SK-N-SH (cell line): ENCODE measurements at regions not wholly inside any gene's neighbourhood (a gene's known extent, or its start where the extent isn't known, plus 50 kb on each side); places are given as distances from the start of the nearest gene placed in this dataset.
A peak's percentile ranks its signal among the peaks of the same experiment; 100 is the strongest.

ENCODE experiments used
- CTCF ChIA-PET: fragments of 300-600, 350-600 bp; formaldehyde crosslinking; extraction: SDS; loops from one replicate; lab custom pipeline; 2021; lab: Yijun Ruan, JAX
- POLR2A ChIA-PET: fragments of 350-600 bp; sonication (Branson Sonifier 250); formaldehyde crosslinking; extraction: SDS; loops from one replicate; lab custom pipeline; 2020; ENCODE audit warnings: antibody characterized with exemption, inconsistent platforms; lab: Yijun Ruan, JAX
- DNase-seq: peaks from one replicate; pipeline ENCODE4 v3.0.0; 2012
- H2AFZ ChIP-seq: fragments of 200-600 bp; sonication (generic); 2 replicates; pipeline ENCODE4 v1.8.1; 2016; ENCODE audit warnings: antibody characterized with exemption, mild to moderate bottlenecking, low read depth
- H3F3A ChIP-seq: fragments of 200-600 bp; sonication (generic); replicated peaks from 2 replicates; pipeline ENCODE3; 2016; ENCODE audit warnings: antibody characterized with exemption, mild to moderate bottlenecking; ENCODE audit not compliant: insufficient read depth
- H3K27ac ChIP-seq, 2 experiments: fragments of 200-500 bp in 1 of 2; fragments of 200-600 bp in 1 of 2; sonication (Bioruptor generic) in 1 of 2; sonication (generic), shearing (Covaris generic) in 1 of 2; 2 replicates each; pipeline versions ENCODE4 v1.5.1 to v1.6.1; 2014 to 2016; ENCODE audit warnings: low read depth in 2 of 2, inconsistent platforms in 1 of 2, low read length in 1 of 2, mild to moderate bottlenecking in 1 of 2, mixed read lengths in 1 of 2
- H3K27me3 ChIP-seq: fragments of 200-600 bp; sonication (generic), shearing (Covaris generic); 2 replicates; pipeline ENCODE4 v1.6.1; 2016; ENCODE audit warnings: mixed run types; ENCODE audit not compliant: insufficient read depth
- H3K36me3 ChIP-seq, 2 experiments: fragments of 200-500 bp in 1 of 2; fragments of 200-600 bp in 1 of 2; sonication (Bioruptor generic) in 1 of 2; sonication (generic) in 1 of 2; replicated peaks in 1 of 2; 2 replicates each; pipeline versions ENCODE3 to v1.5.1; 2014 to 2016; ENCODE audit warnings: low read length in 1 of 2, mild to moderate bottlenecking in 1 of 2; ENCODE audit not compliant: insufficient read depth in 2 of 2, control insufficient read depth in 1 of 2
- H3K4me1 ChIP-seq, 2 experiments: fragments of 200-500 bp in 1 of 2; fragments of 200-600 bp in 1 of 2; sonication (Bioruptor generic) in 1 of 2; sonication (generic), shearing (Covaris generic) in 1 of 2; 2 replicates each; pipeline versions ENCODE4 v1.5.1 to v1.6.1; 2014 to 2016; ENCODE audit warnings: low read depth in 1 of 2, low read length in 1 of 2, mixed run types in 1 of 2; ENCODE audit not compliant: insufficient read depth in 2 of 2, control insufficient read depth in 1 of 2
- H3K4me2 ChIP-seq: fragments of 200-600 bp; sonication (generic), shearing (Covaris generic); 2 replicates; pipeline ENCODE4 v1.6.1; 2017; ENCODE audit warnings: mixed run types
- H3K4me3 ChIP-seq, 2 experiments: fragments of 200-500 bp in 1 of 2; fragments of 200-600 bp in 1 of 2; sonication (Bioruptor generic) in 1 of 2; sonication (generic), shearing (Covaris generic) in 1 of 2; 2 replicates each; pipeline versions ENCODE4 v1.5.1 to v1.8.1; 2014 to 2016; ENCODE audit warnings: low read depth in 2 of 2, inconsistent platforms in 1 of 2, low read length in 1 of 2, mild to moderate bottlenecking in 1 of 2, mixed read lengths in 1 of 2, moderate library complexity in 1 of 2
- H3K79me2 ChIP-seq: fragments of 200-600 bp; sonication (generic); 2 replicates; pipeline ENCODE4 v1.8.1; 2017; ENCODE audit warnings: mild to moderate bottlenecking; ENCODE audit not compliant: insufficient read depth
- H3K9ac ChIP-seq: fragments of 200-600 bp; sonication (generic); 2 replicates; pipeline ENCODE4 v1.6.1; 2017; ENCODE audit warnings: mixed run types
- H3K9me2 ChIP-seq: fragments of 200-600 bp; sonication (generic); 2 replicates; pipeline ENCODE4 v1.6.1; 2017; ENCODE audit warnings: mixed run types
- H3K9me3 ChIP-seq: fragments of 200-600 bp; sonication (generic); 2 replicates; pipeline ENCODE4 v1.6.1; 2017; ENCODE audit warnings: mixed run types, mild to moderate bottlenecking, moderate library complexity
- H4K20me1 ChIP-seq: fragments of 200-600 bp; sonication (generic); 2 replicates; pipeline ENCODE4 v1.6.1; 2017; ENCODE audit warnings: mild to moderate bottlenecking, mixed run types; ENCODE audit not compliant: insufficient read depth
- EZH2phosphoT487 ChIP-seq: fragments of 200-600 bp; sonication (generic); IDR thresholded peaks from 2 replicates; pipeline ENCODE4 v1.6.1; 2017; ENCODE audit warnings: low read depth, mixed run types, mild to moderate bottlenecking, antibody characterized with exemption, moderate library complexity, borderline replicate concordance
- FOSL2 ChIP-seq: IDR thresholded peaks from 2 replicates; pipeline ENCODE4 v1.4.0; 2012; ENCODE audit warnings: low read depth, mild to moderate bottlenecking, moderate library complexity, borderline replicate concordance
- GATA2 ChIP-seq: sonication (generic); formaldehyde crosslinking; IDR thresholded peaks from 2 replicates; pipeline ENCODE4 v1.5.0; 2020; ENCODE audit warnings: mild to moderate bottlenecking, missing genetic modification reagents
- JUND ChIP-seq: IDR thresholded peaks from 2 replicates; pipeline ENCODE4 v1.4.0; 2012
- PBX3 ChIP-seq: IDR thresholded peaks from 2 replicates; pipeline ENCODE4; 2012
- RCOR1 ChIP-seq: fragments of 150-350 bp; IDR thresholded peaks from 2 replicates; pipeline ENCODE4 v1.6.1; 2017; ENCODE audit warnings: antibody characterized with exemption, low read length
- RFX5 ChIP-seq: IDR thresholded peaks from 2 replicates; pipeline ENCODE4 v1.6.1; 2012; ENCODE audit warnings: mild to moderate bottlenecking, improper control_type of control experiment, low read length
- RXRA ChIP-seq: IDR thresholded peaks from 2 replicates; pipeline ENCODE4 v1.4.0; 2012; ENCODE audit warnings: low read depth, mild to moderate bottlenecking, borderline replicate concordance
- SIN3A ChIP-seq: IDR thresholded peaks from 2 replicates; pipeline ENCODE4 v1.6.1; 2012; ENCODE audit warnings: low read depth, mild to moderate bottlenecking, low read length, moderate library complexity, borderline replicate concordance
- USF2 ChIP-seq: fragments of 150-350 bp; IDR thresholded peaks from 2 replicates; pipeline ENCODE4 v1.6.1; 2017; ENCODE audit warnings: antibody characterized with exemption, low read length, low read depth, borderline replicate concordance
- WGBS: methylation state at CpG from one replicate; pipeline ENCODE4 v1.1.6; 2017; ENCODE audit warnings: low lambda C conversion rate; 5-methylcytosine and 5-hydroxymethylcytosine counted together
- TF ChIP-seq, protein P1 (sequence below): IDR thresholded peaks from 2 replicates; pipeline ENCODE4 v1.4.0; 2012; ENCODE audit warnings: low read depth
- TF ChIP-seq, protein P2 (sequence below): fragments of 150-350 bp; IDR thresholded peaks from 2 replicates; pipeline ENCODE4 v1.6.1; 2016; ENCODE audit warnings: mild to moderate bottlenecking, low read depth, low read length
- TF ChIP-seq, protein P3 (sequence below): IDR thresholded peaks from 2 replicates; pipeline ENCODE4 v1.4.0; 2012; ENCODE audit warnings: low read depth, borderline replicate concordance

DNA sequence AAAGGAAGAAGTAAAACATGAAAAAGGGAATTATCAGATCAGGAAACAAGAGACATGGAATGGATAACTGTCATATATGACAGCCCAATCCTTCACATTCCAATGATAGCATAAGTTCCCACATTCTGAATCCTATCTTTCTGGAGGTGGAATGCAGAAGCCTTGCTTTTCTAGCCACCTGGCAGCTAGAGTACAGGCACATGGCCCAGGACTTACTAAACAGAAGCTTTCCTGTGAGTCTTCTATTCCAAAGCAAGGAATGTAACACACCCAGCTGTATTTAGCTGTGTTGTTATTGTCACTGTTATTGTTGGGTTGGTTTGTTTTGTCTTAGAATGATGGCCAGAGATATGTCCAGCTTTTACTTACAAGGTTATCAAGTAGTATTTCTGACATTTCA lies 780.5 kb upstream of the ZNF608 start:
- DNase-seq = no peak
- TF ChIP-seq PBX3 = peak; percentile 43
- TF ChIP-seq FOSL2 = no peak
- no peak for TF ChIP-seq SIN3A
- TF ChIP-seq JUND = no peak
- H3K27ac ChIP-seq = peak overlapping the region in 1 of 2 experiments; percentile 39; a peak in 2 of 4 replicates
- CTCF ChIA-PET = no interaction called here
- H3F3A ChIP-seq = no peaks in the 10 kb centered on the region
- H3K79me2 ChIP-seq = no peaks in the 10 kb centered on the region
- POLR2A ChIA-PET = interaction anchor here (0.6 to 1.2 kb wide), 2 partner anchors 11 to 41 kb away, joined by 3 to 4 read pairs; no protein-coding TSS in a partner anchor
- H2AFZ ChIP-seq = no peak overlapping the region
- H3K4me2 ChIP-seq = no peak overlapping the region
- H3K9me2 ChIP-seq = no peaks in the 10 kb centered on the region
- H3K9ac ChIP-seq = no peak overlapping the region
- H3K4me1 ChIP-seq = no peaks in the 10 kb centered on the region; a peak in 1 of 4 replicates
- H4K20me1 ChIP-seq = no peaks in the 10 kb centered on the region
- H3K36me3 ChIP-seq = no peaks in the 10 kb centered on the region
- no peaks in the 10 kb centered on the region for H3K9me3 ChIP-seq
- no peak overlapping the region for H3K4me3 ChIP-seq
- no peaks in the 10 kb centered on the region for H3K27me3 ChIP-seq

- H3K4me2 ChIP-seq = no peak overlapping the region
- DNase-seq = no peak
- TF ChIP-seq USF2 = no peak
- ChIA-PET POLR2A (interaction anchor here (0.7 kb wide), 1 partner anchor 328 kb away, joined by 3 read pairs; no protein-coding TSS in a partner anchor), CTCF (no interaction called here)
- no peak overlapping the region for H2AFZ ChIP-seq
- 91% methylated on average over 1 of the region's 1 CpG for WGBS
- no peaks in the 10 kb centered on the region for H3K9me2 ChIP-seq
- no peak overlapping the region for H3K4me3 ChIP-seq
- H4K20me1 ChIP-seq = no peaks in the 10 kb centered on the region
- H3K27ac ChIP-seq = no peak overlapping the region
- H3K4me1 ChIP-seq = no peaks in the 10 kb centered on the region; a peak in 1 of 4 replicates
- H3F3A ChIP-seq = no peaks in the 10 kb centered on the region
- no peaks in the 10 kb centered on the region for H3K27me3 ChIP-seq
- no peaks in the 10 kb centered on the region for H3K9me3 ChIP-seq
- no peak overlapping the region for H3K9ac ChIP-seq
- H3K36me3 ChIP-seq = no peaks in the 10 kb centered on the region
- no peaks in the 10 kb centered on the region for H3K79me2 ChIP-seq
Observed at GRCh38 chr5:125528881-125529280, 782.4 kb upstream of the ZNF608 start.

DNA sequence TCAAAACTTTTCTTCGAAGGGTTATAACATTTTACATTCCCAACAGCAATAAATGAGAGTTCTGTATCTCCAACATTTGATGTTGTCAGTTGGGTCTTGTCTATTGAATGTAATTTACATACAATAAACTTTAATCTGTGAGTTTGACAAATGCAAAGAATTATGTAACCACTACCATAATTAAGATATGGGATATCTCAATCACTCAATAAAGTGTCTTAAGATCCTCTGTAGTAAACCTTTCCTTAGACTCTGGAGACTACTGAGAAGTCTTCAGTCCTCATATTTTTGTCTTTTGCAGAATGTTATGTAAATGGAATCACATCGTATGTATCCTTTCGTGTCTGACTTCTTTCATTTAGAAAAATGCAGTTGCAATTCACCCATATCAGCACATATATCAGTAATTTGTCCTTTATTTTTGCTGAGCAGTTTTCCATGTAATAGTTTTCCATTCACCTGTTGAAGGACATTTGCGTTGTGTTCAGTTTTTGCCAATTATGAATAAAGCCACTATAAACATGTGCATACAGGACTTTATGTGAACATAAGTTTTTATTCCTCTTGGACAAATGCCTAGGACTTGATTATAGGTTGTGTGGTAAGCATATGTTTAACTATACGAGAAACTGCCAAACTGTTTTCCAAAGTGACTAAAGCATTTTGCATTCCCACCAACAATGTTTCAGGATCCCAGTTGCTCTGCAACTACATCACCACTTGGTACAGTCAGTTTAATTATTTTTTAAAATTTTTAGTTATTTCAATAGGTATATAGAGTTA lies 784.6 kb upstream of the ZNF608 start:
- Histone ChIP-seq H3K4me3 (no peak overlapping the region), H2AFZ (no peak overlapping the region), H3K4me1 (no peaks in the 10 kb centered on the region; a peak in 1 of 4 replicates), H3K9me3 (no peaks in the 10 kb centered on the region), H3F3A (no peaks in the 10 kb centered on the region), H3K36me3 (no peaks in the 10 kb centered on the region), H4K20me1 (no peaks in the 10 kb centered on the region), H3K27me3 (no peaks in the 10 kb centered on the region), H3K79me2 (no peaks in the 10 kb centered on the region), H3K27ac (no peak overlapping the region), H3K4me2 (no peak overlapping the region), H3K9ac (no peak overlapping the region), H3K9me2 (no peaks in the 10 kb centered on the region)
- no peak for DNase-seq
- ChIA-PET CTCF (no interaction called here), POLR2A (no interaction called here)
- 82% methylated on average over 5 of the region's 5 CpGs for WGBS
- TF ChIP-seq RCOR1 = no peak
- TF ChIP-seq EZH2phosphoT487 = no peak
- no peak for TF ChIP-seq RFX5
- TF ChIP-seq, protein P1, sequence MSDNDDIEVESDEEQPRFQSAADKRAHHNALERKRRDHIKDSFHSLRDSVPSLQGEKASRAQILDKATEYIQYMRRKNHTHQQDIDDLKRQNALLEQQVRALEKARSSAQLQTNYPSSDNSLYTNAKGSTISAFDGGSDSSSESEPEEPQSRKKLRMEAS = no peak
- TF ChIP-seq RXRA = no peak
- TF ChIP-seq, protein P2, sequence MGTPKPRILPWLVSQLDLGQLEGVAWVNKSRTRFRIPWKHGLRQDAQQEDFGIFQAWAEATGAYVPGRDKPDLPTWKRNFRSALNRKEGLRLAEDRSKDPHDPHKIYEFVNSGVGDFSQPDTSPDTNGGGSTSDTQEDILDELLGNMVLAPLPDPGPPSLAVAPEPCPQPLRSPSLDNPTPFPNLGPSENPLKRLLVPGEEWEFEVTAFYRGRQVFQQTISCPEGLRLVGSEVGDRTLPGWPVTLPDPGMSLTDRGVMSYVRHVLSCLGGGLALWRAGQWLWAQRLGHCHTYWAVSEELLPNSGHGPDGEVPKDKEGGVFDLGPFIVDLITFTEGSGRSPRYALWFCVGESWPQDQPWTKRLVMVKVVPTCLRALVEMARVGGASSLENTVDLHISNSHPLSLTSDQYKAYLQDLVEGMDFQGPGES = no peak
- no peak for TF ChIP-seq PBX3
- no peak for TF ChIP-seq GATA2 (CRISPR knock-in tag)
- no peak for TF ChIP-seq JUND
- TF ChIP-seq SIN3A = no peak
- TF ChIP-seq, protein P3, sequence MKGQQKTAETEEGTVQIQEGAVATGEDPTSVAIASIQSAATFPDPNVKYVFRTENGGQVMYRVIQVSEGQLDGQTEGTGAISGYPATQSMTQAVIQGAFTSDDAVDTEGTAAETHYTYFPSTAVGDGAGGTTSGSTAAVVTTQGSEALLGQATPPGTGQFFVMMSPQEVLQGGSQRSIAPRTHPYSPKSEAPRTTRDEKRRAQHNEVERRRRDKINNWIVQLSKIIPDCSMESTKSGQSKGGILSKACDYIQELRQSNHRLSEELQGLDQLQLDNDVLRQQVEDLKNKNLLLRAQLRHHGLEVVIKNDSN = no peak
